Fibroblast of lung (primary cell): ENCODE measurements at regions not wholly inside any gene's neighbourhood (a gene's known extent, or its start where the extent isn't known, plus 50 kb on each side); places are given as distances from the start of the nearest gene placed in this dataset.
A peak's percentile ranks its signal among the peaks of the same experiment; 100 is the strongest.

Experiments used
- DNase-seq, 2 donors: peaks; one replicate each; pipeline versions ENCODE4 v3.0.0 to v3.0.0-alpha.2; 2010; ENCODE audit warnings: low read depth in 2 of 2
- H2AFZ ChIP-seq: 2 replicates; pipeline ENCODE4 v1.5.1; 2012; ENCODE audit warnings: low read length, control low read depth, inconsistent platforms
- H3K27ac ChIP-seq: 2 replicates; pipeline ENCODE4 v1.5.1; 2011; ENCODE audit warnings: low read length, control low read depth; ENCODE audit not compliant: insufficient read depth
- H3K27me3 ChIP-seq: 2 replicates; pipeline ENCODE4 v1.5.1; 2011; ENCODE audit warnings: mild to moderate bottlenecking, low read length; ENCODE audit not compliant: control insufficient read depth, insufficient read depth
- H3K36me3 ChIP-seq: 2 replicates; pipeline ENCODE4 v1.5.1; 2011; ENCODE audit warnings: low read length; ENCODE audit not compliant: control insufficient read depth, insufficient read depth
- H3K4me1 ChIP-seq: 2 replicates; pipeline ENCODE4 v1.5.1; 2011; ENCODE audit warnings: low read length; ENCODE audit not compliant: control insufficient read depth, insufficient read depth; ENCODE audit errors: extremely low read depth
- H3K4me2 ChIP-seq: 2 replicates; pipeline ENCODE4 v1.5.1; 2011; ENCODE audit warnings: low read length, control low read depth; ENCODE audit not compliant: insufficient read depth; ENCODE audit errors: extremely low read depth
- H3K4me3 ChIP-seq, 4 experiments: fragments of 200-600 bp in 1 of 4; sonication (generic) in 1 of 4; replicated peaks in 1 of 4; 2 replicates each; pipeline ENCODE4 v1.5.1; 2011 to 2016; ENCODE audit warnings: low read length in 4 of 4, low read depth in 3 of 4, mild to moderate bottlenecking in 3 of 4, control low read depth in 2 of 4, inconsistent platforms in 1 of 4, mixed read lengths in 1 of 4; ENCODE audit not compliant: insufficient read depth in 1 of 4; ENCODE audit errors: control extremely low read depth in 1 of 4
- H3K79me2 ChIP-seq: 2 replicates; pipeline ENCODE4 v1.5.1; 2012; ENCODE audit warnings: mild to moderate bottlenecking, low read length, inconsistent platforms; ENCODE audit not compliant: control insufficient read depth, insufficient read depth
- H3K9ac ChIP-seq: 2 replicates; pipeline ENCODE4 v1.5.1; 2011; ENCODE audit warnings: mild to moderate bottlenecking, low read length, control low read depth; ENCODE audit not compliant: insufficient read depth
- H3K9me3 ChIP-seq: 2 replicates; pipeline ENCODE4 v1.5.1; 2012; ENCODE audit warnings: low read depth, low read length; ENCODE audit not compliant: control insufficient read depth, insufficient read depth
- H4K20me1 ChIP-seq: 2 replicates; pipeline ENCODE4 v1.5.1; 2011; ENCODE audit warnings: low read length; ENCODE audit not compliant: control insufficient read depth, insufficient read depth; ENCODE audit errors: extremely low read depth
- EZH2 ChIP-seq: IDR thresholded peaks from 2 replicates; pipeline ENCODE4 v1.5.1; 2012; ENCODE audit warnings: low read length, control low read depth, mild to moderate bottlenecking; ENCODE audit errors: missing control alignments
- TF ChIP-seq, protein P1 (sequence below), 2 donors: IDR thresholded peaks in 1 of 2; conservative IDR thresholded peaks in 1 of 2; 1 replicate in 1 of 2; 2 replicates in 1 of 2; pipeline ENCODE4 v1.5.1; 2011 to 2012; ENCODE audit warnings: low read length in 2 of 2, control low read depth in 1 of 2, inconsistent platforms in 1 of 2, low read depth in 1 of 2, mild to moderate bottlenecking in 1 of 2

DNA sequence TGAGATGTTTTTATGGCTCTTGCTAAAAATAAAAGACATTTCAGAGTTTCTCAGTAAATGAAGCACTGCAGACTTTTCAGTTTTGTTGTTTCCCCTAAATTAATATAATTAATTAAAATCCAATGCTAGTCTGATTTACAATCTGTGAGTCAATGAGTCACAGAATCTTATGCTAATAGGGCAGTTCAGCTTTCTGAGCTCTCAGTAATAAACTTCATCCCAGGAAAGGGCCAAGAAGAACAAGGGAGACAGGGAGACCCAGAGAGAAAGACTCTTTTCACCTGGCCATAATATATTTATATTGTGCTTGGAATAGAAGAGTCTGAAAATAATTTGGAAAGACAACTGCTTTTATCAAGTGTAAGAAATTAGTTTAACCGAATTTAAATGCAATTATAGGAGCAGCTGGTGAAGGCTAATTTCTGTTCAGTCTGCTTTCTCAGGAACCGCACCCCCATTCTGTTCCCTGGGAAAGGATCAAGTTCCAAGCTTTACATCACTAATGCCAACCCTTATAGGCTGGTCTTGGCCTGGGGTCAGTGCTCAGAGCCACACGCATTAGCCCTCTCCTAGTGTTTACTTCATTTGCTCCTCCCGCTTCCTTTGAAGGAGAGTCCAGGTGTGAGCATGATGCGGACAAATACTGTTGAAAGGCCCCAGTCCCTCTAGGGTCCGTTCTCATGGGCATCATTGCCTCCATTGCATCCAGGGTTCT is 145.6 kb downstream of the ZBTB18 start:
- H3K4me2 ChIP-seq: no peak overlapping the region
- H3K9ac ChIP-seq: no peak overlapping the region
- no peak overlapping the region for H3K27ac ChIP-seq
- no peaks in the 10 kb centered on the region for H3K9me3 ChIP-seq
- peaks cover under 1% of the 10 kb centered on the region for H3K27me3 ChIP-seq
- H4K20me1 ChIP-seq: no peaks in the 10 kb centered on the region
- no peak overlapping the region for H3K4me3 ChIP-seq
- DNase-seq: no peak
- no peaks in the 10 kb centered on the region for H3K4me1 ChIP-seq
- H3K79me2 ChIP-seq: no peaks in the 10 kb centered on the region
- TF ChIP-seq, protein P1, sequence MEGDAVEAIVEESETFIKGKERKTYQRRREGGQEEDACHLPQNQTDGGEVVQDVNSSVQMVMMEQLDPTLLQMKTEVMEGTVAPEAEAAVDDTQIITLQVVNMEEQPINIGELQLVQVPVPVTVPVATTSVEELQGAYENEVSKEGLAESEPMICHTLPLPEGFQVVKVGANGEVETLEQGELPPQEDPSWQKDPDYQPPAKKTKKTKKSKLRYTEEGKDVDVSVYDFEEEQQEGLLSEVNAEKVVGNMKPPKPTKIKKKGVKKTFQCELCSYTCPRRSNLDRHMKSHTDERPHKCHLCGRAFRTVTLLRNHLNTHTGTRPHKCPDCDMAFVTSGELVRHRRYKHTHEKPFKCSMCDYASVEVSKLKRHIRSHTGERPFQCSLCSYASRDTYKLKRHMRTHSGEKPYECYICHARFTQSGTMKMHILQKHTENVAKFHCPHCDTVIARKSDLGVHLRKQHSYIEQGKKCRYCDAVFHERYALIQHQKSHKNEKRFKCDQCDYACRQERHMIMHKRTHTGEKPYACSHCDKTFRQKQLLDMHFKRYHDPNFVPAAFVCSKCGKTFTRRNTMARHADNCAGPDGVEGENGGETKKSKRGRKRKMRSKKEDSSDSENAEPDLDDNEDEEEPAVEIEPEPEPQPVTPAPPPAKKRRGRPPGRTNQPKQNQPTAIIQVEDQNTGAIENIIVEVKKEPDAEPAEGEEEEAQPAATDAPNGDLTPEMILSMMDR (conservative IDR thresholded peaks at IDR 0.05 in 1 of 2, IDR thresholded peaks at IDR 0.05 in 1 of 2; ENCODE audit: low read depth in 1 of 2, low read length in 2 of 2): no peak
- no peak for TF ChIP-seq EZH2
- H2AFZ ChIP-seq: no peak overlapping the region
- no peaks in the 10 kb centered on the region for H3K36me3 ChIP-seq

DNA sequence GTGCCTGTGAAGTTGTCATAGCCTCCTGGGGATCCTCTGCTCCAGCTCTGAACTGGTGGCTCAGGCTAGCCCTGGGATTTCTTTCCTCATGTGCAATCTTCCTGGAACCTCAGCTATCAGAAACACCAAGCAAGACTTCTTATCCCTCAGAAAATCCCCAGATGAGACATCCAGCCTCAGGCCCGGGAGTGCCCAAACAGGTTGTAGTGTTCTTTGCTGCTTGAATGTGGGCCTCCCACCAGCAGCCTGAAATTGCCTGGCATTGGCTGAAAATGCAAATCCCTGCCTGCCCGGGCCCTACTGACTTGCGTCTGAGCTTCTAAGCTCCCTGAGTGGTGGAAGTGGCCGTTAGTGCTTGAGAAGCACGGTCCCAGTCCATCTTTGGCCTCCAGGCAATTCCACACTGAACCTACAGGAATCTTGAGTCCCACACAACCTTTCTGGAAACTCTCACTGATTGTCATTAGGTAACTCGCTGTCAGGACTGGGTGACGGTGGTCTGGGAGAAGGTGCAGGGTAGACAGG is 146.8 kb downstream of the ZBTB18 start:
- H3K4me2 ChIP-seq: no peak overlapping the region
- no peaks in the 10 kb centered on the region for H3K9me3 ChIP-seq
- no peaks in the 10 kb centered on the region for H4K20me1 ChIP-seq
- TF ChIP-seq EZH2: no peak
- TF ChIP-seq, protein P1 (conservative IDR thresholded peaks at IDR 0.05 in 1 of 2, IDR thresholded peaks at IDR 0.05 in 1 of 2; ENCODE audit: low read depth in 1 of 2, low read length in 2 of 2): no peak
- no peak overlapping the region for H3K9ac ChIP-seq
- H3K4me3 ChIP-seq: no peak overlapping the region
- H3K36me3 ChIP-seq: no peaks in the 10 kb centered on the region
- no peak overlapping the region for H2AFZ ChIP-seq
- H3K27ac ChIP-seq: no peak overlapping the region
- H3K79me2 ChIP-seq: no peaks in the 10 kb centered on the region
- peak in 1 of 2 donors; percentile 8 for DNase-seq
- H3K4me1 ChIP-seq: no peaks in the 10 kb centered on the region
- H3K27me3 ChIP-seq: no peaks in the 10 kb centered on the region

DNA sequence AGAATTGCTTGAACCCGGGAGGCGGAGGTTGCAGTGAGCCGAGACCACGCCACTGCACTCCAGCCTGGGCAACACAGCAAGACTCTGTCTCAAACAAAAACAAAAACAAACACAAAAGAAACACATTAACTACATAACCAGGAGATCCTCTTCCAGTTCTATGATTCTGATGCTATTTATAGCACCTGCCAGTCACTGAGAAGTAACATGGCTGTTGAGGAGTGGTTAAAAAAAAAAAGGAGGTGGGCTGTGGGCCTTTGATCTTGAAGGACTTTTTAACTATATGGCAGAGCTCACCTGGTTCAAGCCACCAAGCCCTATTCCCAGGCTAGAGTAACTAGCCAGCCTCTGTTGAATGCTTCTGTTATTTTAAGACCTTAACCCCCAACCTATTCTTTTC is 148.8 kb downstream of the ZBTB18 start:
- Histone ChIP-seq H4K20me1 (no peaks in the 10 kb centered on the region), H2AFZ (no peak overlapping the region), H3K36me3 (no peaks in the 10 kb centered on the region), H3K4me1 (no peaks in the 10 kb centered on the region), H3K79me2 (no peaks in the 10 kb centered on the region), H3K4me2 (no peak overlapping the region), H3K9me3 (no peaks in the 10 kb centered on the region), H3K27ac (no peak overlapping the region), H3K9ac (no peak overlapping the region), H3K27me3 (no peaks in the 10 kb centered on the region), H3K4me3 (no peak overlapping the region)
- TF ChIP-seq, protein P1 (conservative IDR thresholded peaks at IDR 0.05 in 1 of 2, IDR thresholded peaks at IDR 0.05 in 1 of 2; ENCODE audit: low read depth in 1 of 2, low read length in 2 of 2): no peak
- no peak for TF ChIP-seq EZH2
- DNase-seq: no peak
